RPMI7951 (cell line): ENCODE measurements at regions not wholly inside any gene's neighbourhood (a gene's known extent, or its start where the extent isn't known, plus 50 kb on each side); places are given as distances from the start of the nearest gene placed in this dataset.

ENCODE experiments used
- DNase-seq: peaks from one replicate; pipeline ENCODE4 v3.0.0-alpha.2; 2012; ENCODE audit warnings: low read depth

DNA sequence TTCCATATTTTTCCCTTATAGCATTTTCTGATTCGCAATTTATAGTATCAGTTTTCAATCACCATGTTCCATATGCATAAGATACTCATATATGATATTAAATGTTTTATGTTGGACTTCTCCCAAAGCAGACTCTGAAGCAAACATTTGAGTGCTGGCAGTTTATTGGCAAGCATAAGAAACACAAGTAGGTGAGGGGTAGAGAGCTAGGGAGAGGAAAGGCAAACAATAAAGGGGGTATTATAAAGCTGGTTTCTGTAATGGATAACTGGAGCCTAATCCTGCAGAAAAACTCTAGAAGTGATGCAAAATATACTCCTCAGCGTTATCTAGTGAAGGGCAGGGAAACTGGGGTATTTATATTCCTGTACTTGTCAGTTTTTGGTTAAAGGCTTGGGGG, 491.5 kb upstream of the TGFBR2 start:
- DNase-seq = no peak

- DNase-seq = no peak
Measured at GRCh38 chr3:30122359-30122758, 484.0 kb upstream of the TGFBR2 start.

- no peak for DNase-seq
Measured at GRCh38 chr3:30123224-30123623, 483.2 kb upstream of the TGFBR2 start.

DNA sequence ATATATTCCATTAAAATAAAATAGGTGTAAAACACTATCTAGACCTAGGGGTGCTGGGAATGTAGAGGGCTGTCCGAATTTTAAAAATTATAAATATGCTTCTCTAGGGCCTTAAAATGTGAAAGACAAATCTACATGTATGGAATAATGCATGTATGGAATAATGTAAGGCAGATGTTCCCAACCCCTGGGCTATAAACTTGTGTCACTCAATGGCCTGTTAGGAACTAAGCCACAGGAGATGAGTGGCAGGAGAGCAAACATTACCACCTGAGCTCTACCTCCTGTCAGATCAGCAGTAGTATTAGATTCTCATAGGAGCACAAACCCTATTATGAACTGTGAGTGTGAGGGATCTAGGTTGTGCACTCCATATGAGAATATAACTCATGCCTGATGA, 482.6 kb upstream of the TGFBR2 start:
- DNase-seq = no peak

DNA sequence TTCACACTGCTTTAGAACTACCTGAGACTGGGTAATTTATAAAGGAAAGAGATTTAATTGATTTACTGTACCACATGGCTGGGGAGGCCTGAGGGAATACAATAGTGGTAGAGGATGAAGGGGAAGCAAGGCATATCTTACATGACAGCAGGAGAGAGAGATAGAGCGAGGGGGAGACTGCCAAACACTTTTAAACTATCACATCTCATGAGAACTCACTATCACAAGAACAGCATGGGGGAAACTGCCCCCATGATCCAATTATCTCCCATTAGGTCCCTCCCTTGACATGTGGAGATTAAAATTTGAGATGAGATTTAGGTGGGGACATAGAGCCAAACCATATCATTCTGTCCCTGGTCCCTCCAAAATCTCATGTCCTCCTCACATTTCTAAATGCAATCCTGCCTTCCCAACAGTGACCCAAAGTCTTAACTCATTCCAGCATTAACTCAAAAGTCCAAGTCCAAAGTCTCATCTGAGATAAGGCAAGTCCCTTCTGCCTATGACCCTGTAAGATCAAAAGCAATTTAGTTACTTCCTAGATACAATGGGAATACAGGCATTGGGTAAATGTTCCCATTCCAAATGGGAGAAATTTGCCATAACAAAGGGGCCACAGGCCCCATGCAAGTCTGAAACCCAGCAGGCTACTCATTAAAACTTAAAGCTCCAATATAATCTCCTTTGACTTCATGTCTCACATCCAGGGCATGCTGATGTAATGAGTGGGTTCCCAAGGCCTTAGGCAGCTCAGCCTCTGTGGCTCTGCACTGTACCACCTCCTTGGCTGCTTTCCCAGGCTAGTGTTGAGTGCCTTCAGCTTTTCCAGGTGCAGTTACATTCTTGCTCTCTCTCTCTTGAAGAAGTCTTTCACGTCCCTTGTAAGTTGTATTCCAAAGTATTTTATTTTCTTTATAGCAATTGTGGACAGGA, 481.7 kb upstream of the TGFBR2 start:
- DNase-seq = peak; percentile 86

- no peak for DNase-seq
Measured at GRCh38 chr3:30129765-30130164, 476.6 kb upstream of the TGFBR2 start.

- DNase-seq = no peak
Measured at GRCh38 chr3:30130391-30130790, 476.0 kb upstream of the TGFBR2 start.

GRCh38 chr3:30131191-30131590, 475.2 kb upstream of the TGFBR2 start:
- DNase-seq = no peak

DNA sequence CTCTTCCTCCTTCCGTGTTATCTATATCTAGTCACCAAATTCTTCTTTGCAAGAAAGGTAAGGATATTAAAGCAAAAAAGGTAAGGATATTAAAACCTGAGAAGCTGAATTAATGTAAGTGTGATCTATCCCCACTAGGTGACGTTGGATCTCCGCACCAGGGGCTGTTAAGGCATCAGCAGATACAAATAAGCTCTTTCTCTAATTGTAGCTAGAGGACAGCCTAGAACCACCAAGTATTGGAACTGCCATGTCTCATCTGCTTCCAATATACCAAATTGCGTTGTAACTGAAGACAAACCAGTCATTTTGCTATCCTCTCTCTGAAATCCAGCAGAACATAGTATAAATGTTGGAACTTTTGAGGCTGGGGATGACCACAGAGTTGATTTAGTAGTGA, 471.2 kb upstream of the TGFBR2 start:
- DNase-seq = peak; percentile 55

DNA sequence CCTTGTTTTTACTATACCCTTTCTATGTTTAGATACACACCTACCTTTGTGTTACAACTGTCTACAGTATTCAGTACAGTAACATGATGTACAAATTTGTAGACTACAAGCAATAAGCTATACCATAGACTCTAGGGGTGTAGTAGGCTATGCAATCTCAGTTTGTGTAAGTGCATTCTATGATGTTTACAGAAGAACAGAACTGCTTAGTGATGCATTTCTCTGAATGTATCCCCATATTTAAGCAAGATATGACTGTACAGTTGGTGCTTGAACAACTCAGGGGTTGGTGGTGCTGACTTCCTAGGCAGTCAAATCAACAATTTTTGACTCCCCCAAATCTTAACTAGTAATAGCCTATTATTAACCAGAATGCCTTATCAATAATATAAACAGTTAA, 467.1 kb upstream of the TGFBR2 start:
- no peak for DNase-seq

- no peak for DNase-seq
Measured at GRCh38 chr3:30140356-30141075, 465.9 kb upstream of the TGFBR2 start.

DNA sequence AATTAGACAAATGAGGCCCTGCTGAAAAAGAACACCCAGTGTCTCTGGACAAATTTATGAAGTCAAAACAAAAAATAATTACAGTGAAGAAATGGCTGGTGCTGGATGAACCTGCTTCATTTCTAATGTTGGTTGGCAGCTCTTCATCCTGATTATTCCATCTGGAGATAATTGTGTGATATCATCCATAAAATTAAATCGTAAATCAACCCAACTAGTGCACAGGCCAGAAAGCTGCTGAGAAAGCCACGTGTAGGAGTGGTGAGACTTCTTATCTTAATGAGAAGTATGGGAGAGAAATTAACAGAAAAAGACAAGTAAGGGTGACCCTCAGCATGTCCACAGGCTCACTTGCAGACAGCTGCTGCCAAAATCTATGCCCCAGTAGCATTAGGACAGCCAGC, 465.2 kb upstream of the TGFBR2 start:
- peak; percentile 40 for DNase-seq

GRCh38 chr3:30141927-30142326, 464.5 kb upstream of the TGFBR2 start:
- DNase-seq = peak; percentile 79

GRCh38 chr3:30142946-30143345, 463.5 kb upstream of the TGFBR2 start:
- no peak for DNase-seq

- peak; percentile 59 for DNase-seq
Measured at GRCh38 chr3:30145281-30145680, 461.1 kb upstream of the TGFBR2 start.

DNA sequence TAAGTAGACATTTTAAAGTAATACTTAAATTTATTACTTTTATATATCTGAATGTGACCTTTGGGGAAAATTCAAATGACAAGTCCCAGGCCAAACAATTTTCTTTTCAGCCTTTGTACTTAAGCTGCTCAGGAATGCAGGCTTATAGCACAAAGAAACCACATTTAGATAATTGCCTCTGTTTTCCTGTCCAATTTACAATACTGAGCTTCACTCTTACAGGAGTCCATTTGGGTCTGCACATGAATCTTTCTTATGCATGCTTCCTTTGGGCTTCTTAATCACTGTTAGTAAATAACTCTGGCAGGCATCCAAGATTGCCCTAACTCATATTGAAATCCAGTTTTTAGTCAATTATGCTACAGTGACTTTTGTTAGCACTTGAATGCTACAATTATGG, 459.4 kb upstream of the TGFBR2 start:
- DNase-seq = peak; percentile 15

DNA sequence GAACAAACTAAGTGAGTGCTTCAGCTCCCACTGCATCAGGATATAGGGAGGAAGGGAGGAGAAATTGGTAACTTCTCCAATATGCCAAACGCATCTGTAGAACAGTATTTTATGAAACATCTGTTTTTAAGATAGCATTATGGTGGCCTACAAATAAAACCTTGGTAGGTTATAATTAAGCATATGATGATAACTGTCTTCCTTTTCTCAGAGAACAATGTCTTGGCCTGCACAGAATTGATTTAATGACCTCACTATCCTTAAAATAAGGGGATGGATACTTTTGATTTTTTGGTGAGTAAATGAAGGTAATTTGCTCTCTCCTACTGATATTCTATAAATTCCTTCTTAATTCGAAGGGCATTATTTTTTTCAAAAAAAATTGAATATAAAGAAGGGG, 451.5 kb upstream of the TGFBR2 start:
- DNase-seq = no peak

- no peak for DNase-seq
Measured at GRCh38 chr3:30155755-30156154, 450.6 kb upstream of the TGFBR2 start.

DNA sequence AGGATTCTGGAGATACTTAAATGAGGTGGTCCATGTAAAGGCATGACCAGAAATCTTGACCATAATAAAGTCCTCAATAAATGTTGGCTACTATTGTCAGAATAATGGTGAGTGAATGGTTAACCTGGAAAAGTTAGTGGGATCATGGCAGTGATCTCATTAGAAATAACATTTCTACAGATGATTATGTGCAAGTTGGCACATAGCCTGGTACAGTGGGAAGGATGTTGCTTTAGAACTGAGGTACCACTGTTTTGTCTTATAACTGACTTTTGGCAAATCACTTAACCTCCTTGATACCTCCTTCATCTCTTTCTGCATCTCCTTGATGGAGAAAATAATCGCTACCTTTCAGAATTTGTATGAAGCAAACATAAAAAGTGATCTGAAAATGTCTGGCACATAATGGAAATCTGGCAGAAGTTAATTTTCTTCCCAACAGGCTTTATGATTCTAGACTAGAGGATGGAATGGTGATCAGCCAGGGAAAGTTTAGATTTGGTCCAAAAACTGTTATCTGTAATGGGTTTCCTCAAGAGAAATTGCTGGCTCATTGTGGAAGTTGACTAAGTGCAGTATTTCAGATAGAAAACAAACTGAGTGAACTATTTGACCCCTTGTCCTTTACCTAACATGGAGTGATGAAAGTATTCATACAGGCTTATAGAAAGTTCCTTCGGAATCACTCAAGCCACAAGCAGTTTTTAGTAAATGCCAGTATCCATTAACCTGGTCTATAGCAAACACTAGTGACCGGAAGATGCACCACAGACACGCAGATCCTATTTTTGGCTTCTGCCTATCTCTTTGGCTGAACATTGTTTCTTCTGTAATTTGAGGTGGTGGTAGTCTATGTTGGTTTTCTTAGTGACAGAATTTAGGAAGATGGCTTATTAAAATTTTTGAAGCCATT, 449.6 kb upstream of the TGFBR2 start:
- DNase-seq = no peak

DNA sequence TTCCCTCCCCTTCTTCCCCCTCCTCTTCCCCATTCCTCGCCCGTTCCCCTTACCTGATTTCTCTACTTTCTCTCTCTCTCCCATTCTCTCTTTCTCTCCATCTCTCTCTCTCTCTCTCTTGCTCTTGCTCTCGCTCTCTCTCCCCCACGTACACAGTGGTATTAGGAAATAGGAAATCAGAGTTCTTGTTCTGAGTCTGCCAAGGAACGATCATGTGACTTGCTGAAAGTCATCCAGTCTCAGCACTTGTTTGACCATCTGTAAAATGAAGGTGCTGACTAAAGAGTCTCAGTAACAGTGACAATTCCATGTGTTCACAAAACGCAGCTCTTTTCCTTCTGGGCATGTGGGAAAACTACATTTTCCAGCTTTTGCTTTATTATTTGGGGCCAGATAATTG, 445.0 kb upstream of the TGFBR2 start:
- no peak for DNase-seq

DNA sequence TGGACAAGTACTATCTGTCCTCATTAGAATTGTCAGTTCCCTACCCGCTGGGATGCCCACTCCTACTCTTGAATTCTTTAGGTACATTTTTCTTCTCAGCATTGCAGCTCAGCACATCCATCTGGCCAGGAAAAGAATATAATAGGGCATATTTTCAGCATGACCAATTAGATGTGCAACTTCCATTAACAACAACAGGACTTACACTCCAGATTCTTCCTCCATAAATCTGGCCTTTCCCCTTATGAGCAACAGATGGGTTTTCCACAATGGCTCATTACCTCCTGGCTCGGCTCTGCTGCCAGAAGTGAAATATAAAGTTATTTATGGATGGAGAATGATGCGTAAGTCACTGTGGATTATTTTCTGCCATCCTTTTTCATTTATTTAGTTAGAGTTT, 443.8 kb upstream of the TGFBR2 start:
- DNase-seq = peak; percentile 85

- no peak for DNase-seq
Measured at GRCh38 chr3:30166535-30166934, 439.9 kb upstream of the TGFBR2 start.
